GM21619 (cell line): ENCODE measurements at regions not wholly inside any gene's neighbourhood (a gene's known extent, or its start where the extent isn't known, plus 50 kb on each side); places are given as distances from the start of the nearest gene placed in this dataset.
A peak's percentile ranks its signal among the peaks of the same experiment; 100 is the strongest.

Source experiments
- ATAC-seq: cut with Tn5 transposase; IDR thresholded peaks from one replicate; pipeline ENCODE4 v1.9.1; 2021; ENCODE audit not compliant: unreplicated experiment

- no peak for ATAC-seq
Observed at GRCh38 chr7:10237306-10237705, 736.4 kb upstream of the PHF14 start.

- ATAC-seq: no peak
Observed at GRCh38 chr7:10238641-10239040, 735.0 kb upstream of the PHF14 start.

- no peak for ATAC-seq
Observed at GRCh38 chr7:10239695-10240345, 733.9 kb upstream of the PHF14 start.

- ATAC-seq: no peak
Observed at GRCh38 chr7:10245406-10245805, 728.3 kb upstream of the PHF14 start.

GRCh38 chr7:10257438-10257837, 716.2 kb upstream of the PHF14 start:
- no peak for ATAC-seq

GRCh38 chr7:10266976-10267375, 706.7 kb upstream of the PHF14 start:
- no peak for ATAC-seq

GRCh38 chr7:10268034-10268433, 705.6 kb upstream of the PHF14 start:
- ATAC-seq: no peak

- no peak for ATAC-seq
Observed at GRCh38 chr7:10282909-10283308, 690.8 kb upstream of the PHF14 start.

- ATAC-seq: no peak
Observed at GRCh38 chr7:10284001-10284400, 689.7 kb upstream of the PHF14 start.

- ATAC-seq: no peak
Observed at GRCh38 chr7:10299384-10299783, 674.3 kb upstream of the PHF14 start.

GRCh38 chr7:10300577-10300976, 673.1 kb upstream of the PHF14 start:
- ATAC-seq: no peak

GRCh38 chr7:10308276-10308675, 665.4 kb upstream of the PHF14 start:
- no peak for ATAC-seq

- no peak for ATAC-seq
Observed at GRCh38 chr7:10312942-10313341, 660.7 kb upstream of the PHF14 start.

GRCh38 chr7:10315881-10316280, 657.8 kb upstream of the PHF14 start:
- ATAC-seq: no peak

- ATAC-seq: no peak
Observed at GRCh38 chr7:10316488-10316887, 657.2 kb upstream of the PHF14 start.

GRCh38 chr7:10325395-10325794, 648.3 kb upstream of the PHF14 start:
- no peak for ATAC-seq

- no peak for ATAC-seq
Observed at GRCh38 chr7:10343108-10343507, 630.6 kb upstream of the PHF14 start.

- no peak for ATAC-seq
Observed at GRCh38 chr7:10346032-10346431, 627.6 kb upstream of the PHF14 start.

GRCh38 chr7:10355816-10356215, 617.9 kb upstream of the PHF14 start:
- no peak for ATAC-seq

- ATAC-seq: no peak
Observed at GRCh38 chr7:10360050-10360449, 613.6 kb upstream of the PHF14 start.

GRCh38 chr7:10401793-10402192, 571.9 kb upstream of the PHF14 start:
- ATAC-seq: no peak

GRCh38 chr7:10412422-10413019, 561.2 kb upstream of the PHF14 start:
- peak; percentile 89 for ATAC-seq

- no peak for ATAC-seq
Observed at GRCh38 chr7:10418985-10419384, 554.7 kb upstream of the PHF14 start.
